ENCODE measurements at regions not wholly inside any gene's neighbourhood (a gene's known extent, or its start where the extent isn't known, plus 50 kb on each side); places are given as distances from the start of the nearest gene placed in this dataset.

DNA sequence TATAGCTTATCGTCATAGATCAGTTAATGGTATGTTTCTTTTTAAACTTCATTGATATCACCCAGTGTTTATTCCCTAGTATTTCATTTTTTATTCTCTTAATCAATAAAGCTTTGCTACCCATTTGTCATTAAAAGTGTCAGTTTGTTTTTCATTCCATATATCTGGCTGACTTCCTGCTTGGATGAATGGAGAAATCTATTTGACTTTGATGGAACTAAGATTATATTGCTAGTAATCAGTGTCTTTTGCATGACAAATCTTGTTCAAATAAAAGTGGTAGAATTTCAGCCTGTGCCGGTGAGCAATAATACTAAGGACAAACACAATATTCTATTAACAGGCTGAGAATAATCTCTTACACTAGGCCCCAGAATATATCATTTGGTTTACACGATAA lies 203.3 kb downstream of the SEC23IP start:
- H3K4me1 ChIP-seq: no peaks in the 10 kb centered on the region
- no peak for DNase-seq
- WGBS, 5 donors: 91 to 95% (median 92%) methylated on average over 3 of the region's 3 CpGs
- TF ChIP-seq, protein P1, sequence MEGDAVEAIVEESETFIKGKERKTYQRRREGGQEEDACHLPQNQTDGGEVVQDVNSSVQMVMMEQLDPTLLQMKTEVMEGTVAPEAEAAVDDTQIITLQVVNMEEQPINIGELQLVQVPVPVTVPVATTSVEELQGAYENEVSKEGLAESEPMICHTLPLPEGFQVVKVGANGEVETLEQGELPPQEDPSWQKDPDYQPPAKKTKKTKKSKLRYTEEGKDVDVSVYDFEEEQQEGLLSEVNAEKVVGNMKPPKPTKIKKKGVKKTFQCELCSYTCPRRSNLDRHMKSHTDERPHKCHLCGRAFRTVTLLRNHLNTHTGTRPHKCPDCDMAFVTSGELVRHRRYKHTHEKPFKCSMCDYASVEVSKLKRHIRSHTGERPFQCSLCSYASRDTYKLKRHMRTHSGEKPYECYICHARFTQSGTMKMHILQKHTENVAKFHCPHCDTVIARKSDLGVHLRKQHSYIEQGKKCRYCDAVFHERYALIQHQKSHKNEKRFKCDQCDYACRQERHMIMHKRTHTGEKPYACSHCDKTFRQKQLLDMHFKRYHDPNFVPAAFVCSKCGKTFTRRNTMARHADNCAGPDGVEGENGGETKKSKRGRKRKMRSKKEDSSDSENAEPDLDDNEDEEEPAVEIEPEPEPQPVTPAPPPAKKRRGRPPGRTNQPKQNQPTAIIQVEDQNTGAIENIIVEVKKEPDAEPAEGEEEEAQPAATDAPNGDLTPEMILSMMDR (IDR thresholded peaks at IDR 0.05 in 8 of 11, conservative IDR thresholded peaks at IDR 0.05 in 3 of 11): no peak
- no peak overlapping the region for H3K27ac ChIP-seq
- H3K27me3 ChIP-seq (replicated peaks in 1 of 7): peaks cover 0 to 6% (median 0%) of the 10 kb centered on the region in 7 donors
- H3K9me3 ChIP-seq: peaks cover 0 to 9% (median 0%) of the 10 kb centered on the region in 8 donors
- no peaks in the 10 kb centered on the region for H3K36me3 ChIP-seq
- no peak overlapping the region for H3K4me3 ChIP-seq
- intact Hi-C loops (cut with DNase I; ENCODE audit: low total_unique reads): no loop called here

DNA sequence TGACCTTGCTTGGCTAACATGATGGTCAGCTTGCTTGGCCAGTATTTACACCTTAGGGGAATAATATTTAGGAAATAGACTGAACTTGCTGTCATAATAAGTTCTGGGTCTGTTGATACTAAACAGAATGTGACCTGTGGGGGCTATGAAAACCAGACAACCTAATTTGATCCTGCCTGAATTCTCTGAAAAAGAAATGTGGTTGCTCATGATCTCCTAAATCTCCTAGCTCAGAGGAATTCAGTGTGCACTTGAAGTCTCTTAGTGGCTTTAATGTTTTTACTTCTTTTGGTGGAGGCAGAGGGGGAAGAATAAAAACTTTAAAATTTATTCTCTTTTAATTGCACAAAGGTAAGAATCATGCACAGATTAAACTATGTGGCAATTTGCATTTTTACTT lies 205.2 kb downstream of the SEC23IP start:
- H3K4me1 ChIP-seq: no peaks in the 10 kb centered on the region
- intact Hi-C loops (cut with DNase I; ENCODE audit: low total_unique reads): no loop called here
- H3K27ac ChIP-seq: no peak overlapping the region
- peaks cover 0 to 9% (median 0%) of the 10 kb centered on the region in 8 donors for H3K9me3 ChIP-seq
- H3K4me3 ChIP-seq: no peak overlapping the region
- no peaks in the 10 kb centered on the region for H3K27me3 ChIP-seq (replicated peaks in 1 of 7)
- TF ChIP-seq POLR2AphosphoS5 (IDR thresholded peaks at IDR 0.05) (no peak), POLR2A (IDR thresholded peaks at IDR 0.05) (no peak)
- TF ChIP-seq, protein P1 (IDR thresholded peaks at IDR 0.05 in 8 of 11, conservative IDR thresholded peaks at IDR 0.05 in 3 of 11): no peak
- DNase-seq: no peak
- H3K36me3 ChIP-seq: no peaks in the 10 kb centered on the region

DNA sequence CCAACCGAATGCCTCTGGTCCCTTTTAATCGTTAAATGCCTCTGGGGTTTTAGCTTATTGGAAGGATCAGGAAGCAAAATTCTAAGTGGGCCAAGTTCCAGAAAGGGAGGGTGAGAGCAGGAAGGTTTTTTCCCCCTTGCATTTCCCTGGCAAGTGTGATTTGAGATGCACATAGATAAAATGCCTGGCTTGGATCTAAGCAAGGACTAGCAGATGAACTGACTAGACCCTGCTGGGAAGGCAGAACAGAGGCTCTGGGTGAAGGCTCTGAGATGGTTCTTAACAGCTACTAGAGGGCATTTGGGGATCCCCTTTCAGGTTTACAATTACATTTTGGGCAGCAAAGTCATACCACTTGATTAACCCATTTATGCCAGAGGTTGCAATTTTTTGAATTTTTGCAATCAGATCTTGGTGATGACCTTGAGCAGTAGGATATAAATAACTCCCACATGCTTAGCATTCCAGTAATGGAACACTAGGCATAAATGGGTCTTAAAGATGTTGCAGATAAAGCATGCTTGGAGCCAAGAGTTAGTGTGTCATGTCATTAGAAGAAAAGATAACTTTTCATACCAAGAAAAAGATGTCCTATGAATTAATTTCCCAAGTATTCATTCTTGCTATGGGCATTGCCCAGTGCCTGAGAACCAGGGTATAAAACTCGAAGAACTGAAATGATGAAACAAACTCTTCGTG lies 205.9 kb downstream of the SEC23IP start:
- no peak for DNase-seq
- Histone ChIP-seq H3K9me3 (peaks cover 0 to 8% (median 0%) of the 10 kb centered on the region in 8 donors), H3K4me1 (no peaks in the 10 kb centered on the region), H3K36me3 (no peaks in the 10 kb centered on the region), H3K27me3 (replicated peaks in 1 of 7) (peaks cover 0 to 1% (median 0%) of the 10 kb centered on the region in 7 donors), H3K4me3 (no peak overlapping the region), H3K27ac (no peak overlapping the region)
- intact Hi-C loops (cut with DNase I; ENCODE audit: low total_unique reads): no loop called here
- TF ChIP-seq, protein P1 (IDR thresholded peaks at IDR 0.05 in 8 of 11, conservative IDR thresholded peaks at IDR 0.05 in 3 of 11): no peak
- TF ChIP-seq POLR2AphosphoS5 (IDR thresholded peaks at IDR 0.05) (no peak), POLR2A (IDR thresholded peaks at IDR 0.05) (no peak)
- WGBS, 5 donors: 60 to 78% (median 72%) methylated on average over 4 of the region's 4 CpGs

DNA sequence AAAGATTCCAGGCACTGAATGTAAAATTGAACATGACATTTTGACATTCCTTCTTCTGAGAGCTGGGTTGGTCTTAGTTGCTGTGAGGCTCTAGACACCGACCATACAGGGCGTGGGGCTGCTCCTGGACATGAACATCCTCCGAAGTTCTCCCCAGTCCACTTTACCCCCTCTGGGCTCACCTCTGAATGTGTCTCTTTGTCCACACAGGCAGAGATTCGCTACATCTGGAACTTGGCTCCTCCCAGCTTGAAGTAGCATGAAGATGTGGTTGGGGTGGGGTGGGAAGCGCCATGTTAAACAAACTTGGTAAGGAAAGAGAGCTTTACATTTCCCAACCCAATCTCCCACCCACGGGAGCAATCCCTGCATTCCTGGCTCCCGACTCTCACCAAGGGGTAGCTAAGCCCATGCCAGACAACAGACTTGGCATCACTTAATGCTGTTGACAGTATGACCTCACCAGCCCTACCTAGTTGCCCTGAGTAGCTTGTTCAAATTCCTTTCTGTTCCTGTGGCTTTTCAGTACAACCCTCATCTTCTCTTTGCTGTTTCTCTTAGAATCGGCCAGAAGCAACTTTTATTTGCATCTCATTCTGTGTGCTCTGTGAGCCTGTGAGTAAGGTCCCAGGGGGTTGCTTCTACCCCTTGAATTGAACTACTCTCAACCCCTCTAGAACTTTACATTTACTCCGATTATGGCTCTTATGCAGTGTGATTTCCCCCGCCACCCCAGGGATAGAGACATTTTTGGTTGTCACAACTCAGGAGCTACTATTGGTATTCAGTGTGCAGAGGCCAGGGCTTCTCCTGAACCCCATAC lies 211.4 kb downstream of the SEC23IP start:
- Histone ChIP-seq H3K36me3 (no peaks in the 10 kb centered on the region), H3K9me3 (no peaks in the 10 kb centered on the region), H3K27ac (no peak overlapping the region), H3K27me3 (replicated peaks in 1 of 7) (peaks cover 0 to 18% (median 0%) of the 10 kb centered on the region in 7 donors), H3K4me3 (no peak overlapping the region), H3K4me1 (no peaks in the 10 kb centered on the region)
- TF ChIP-seq, protein P1 (IDR thresholded peaks at IDR 0.05 in 8 of 11, conservative IDR thresholded peaks at IDR 0.05 in 3 of 11): no peak
- no peak for TF ChIP-seq POLR2AphosphoS5 (IDR thresholded peaks at IDR 0.05)
- no peak for TF ChIP-seq POLR2A (IDR thresholded peaks at IDR 0.05)
- WGBS, 5 donors: 68 to 85% (median 73%) methylated on average over 10 of the region's 10 CpGs
- DNase-seq: no peak
- intact Hi-C loops (cut with DNase I; ENCODE audit: low total_unique reads): no loop called here
